GM12878 (cell line): ENCODE measurements at regions not wholly inside any gene's neighbourhood (a gene's known extent, or its start where the extent isn't known, plus 50 kb on each side); places are given as distances from the start of the nearest gene placed in this dataset.

Experiments
- ATAC-seq: fragments of 200-7000 bp; cut with Tn5 transposase; 3 replicates; pipeline ENCODE4 v1.9.1; 2020; ENCODE audit warnings: mild to moderate bottlenecking, moderate library complexity
- BruUV-seq: library from RNA; stranded (reverse); fragments of 400-500 nt; replicated peaks from 2 replicates; lab custom pipeline; 2021; lab: Mats Ljungman, UMichigan
- CTCF ChIA-PET: fragments of 300-600 bp; sonication (Branson Sonifier 250); formaldehyde crosslinking; extraction: SDS; loops from one replicate; lab custom pipeline; 2021; ENCODE audit warnings: inconsistent platforms; lab: Yijun Ruan, JAX
- POLR2A ChIA-PET: fragments of 350-600 bp; formaldehyde crosslinking; extraction: SDS; loops from one replicate; lab custom pipeline; 2021; ENCODE audit warnings: inconsistent platforms; lab: Charles Lee
- RAD21 ChIA-PET: fragments of 300-600 bp; sonication (Branson Sonifier 250); formaldehyde crosslinking; loops from one replicate; lab custom pipeline; 2023; ENCODE audit warnings: antibody characterized with exemption; ENCODE audit not compliant: unreplicated experiment; lab: Charles Lee
- SMC1A ChIA-PET: fragments of 300-600 bp; sonication (Branson Sonifier 250); formaldehyde crosslinking; loops from one replicate; lab custom pipeline; 2023; ENCODE audit not compliant: unreplicated experiment, uncharacterized antibody; lab: Charles Lee
- DNase-seq: peaks from one replicate; pipeline ENCODE4 v3.0.0-alpha.2; 2011; ENCODE audit warnings: low read depth, low spot score
- FAIRE-seq: peaks from 3 replicates; lab custom pipeline; 2011; peaks lifted over from hg19 to GRCh38; lab: Jason Lieb, UNC
- H2AFZ ChIP-seq: 2 replicates; pipeline ENCODE4 v1.6.0; 2011; ENCODE audit warnings: low read depth, low read length, control low read depth; ENCODE audit not compliant: control insufficient read depth
- H3K27ac ChIP-seq: 2 replicates; pipeline ENCODE4 v1.5.1; 2011; ENCODE audit warnings: control low read depth; ENCODE audit not compliant: control insufficient read depth, insufficient read depth
- H3K27me3 ChIP-seq, 2 experiments: replicated peaks in 1 of 2; 2 replicates each; pipeline versions ENCODE4 v1.6.0 to v1.6.1; 2011; ENCODE audit warnings: low read length in 1 of 2; ENCODE audit not compliant: control insufficient read depth in 2 of 2, insufficient read depth in 2 of 2
- H3K36me3 ChIP-seq, 2 experiments: 2 replicates each; pipeline ENCODE4 v1.5.1; 2011; ENCODE audit warnings: low read length in 1 of 2; ENCODE audit not compliant: control insufficient read depth in 2 of 2, insufficient read depth in 2 of 2
- H3K4me1 ChIP-seq: 2 replicates; pipeline ENCODE4 v1.6.1; 2011; ENCODE audit warnings: mild to moderate bottlenecking, low read length, moderate library complexity, mixed read lengths; ENCODE audit not compliant: control insufficient read depth, insufficient read depth
- H3K4me2 ChIP-seq: 2 replicates; pipeline ENCODE4 v1.6.0; 2011; ENCODE audit warnings: control low read depth; ENCODE audit not compliant: control insufficient read depth, insufficient read depth
- H3K4me3 ChIP-seq: fragments of 200-600 bp; sonication (generic); 2 replicates; pipeline ENCODE4 v1.5.1; 2016
- H3K79me2 ChIP-seq: 2 replicates; pipeline ENCODE4 v1.6.0; 2011; ENCODE audit warnings: low read length; ENCODE audit not compliant: control insufficient read depth, insufficient read depth
- H3K9ac ChIP-seq: 2 replicates; pipeline ENCODE4 v1.8.0; 2011; ENCODE audit warnings: low read length, control low read depth, mixed read lengths; ENCODE audit not compliant: control insufficient read depth, insufficient read depth
- H3K9me3 ChIP-seq: replicated peaks from 3 replicates; pipeline ENCODE4 v1.5.1; 2011; ENCODE audit warnings: mild to moderate bottlenecking, low read length; ENCODE audit not compliant: control insufficient read depth, insufficient read depth
- H4K20me1 ChIP-seq: 2 replicates; pipeline ENCODE4 v1.6.0; 2011; ENCODE audit not compliant: control insufficient read depth, insufficient read depth
- CREM ChIP-seq: IDR thresholded peaks from 2 replicates; pipeline ENCODE4 v1.6.1; 2014; ENCODE audit warnings: antibody characterized with exemption, low read depth
- FOXK2 ChIP-seq: fragments of 450-650 bp; IDR thresholded peaks from 2 replicates; pipeline ENCODE4 v1.6.1; 2017; ENCODE audit warnings: mild to moderate bottlenecking, moderate library complexity
- POLR2AphosphoS5 ChIP-seq: IDR thresholded peaks from 2 replicates; pipeline ENCODE4 v1.6.1; 2011; ENCODE audit warnings: mild to moderate bottlenecking, low read length, inconsistent platforms
- POU2F2 ChIP-seq: IDR thresholded peaks from 3 replicates; pipeline ENCODE4 v1.6.1; 2011; ENCODE audit warnings: low read depth, mild to moderate bottlenecking, low read length, borderline replicate concordance
- SIX5 ChIP-seq: IDR thresholded peaks from 2 replicates; pipeline ENCODE4 v1.6.1; 2011; ENCODE audit warnings: mild to moderate bottlenecking, low read depth, low read length, moderate library complexity; ENCODE audit not compliant: severe bottlenecking
- SPI1 ChIP-seq: IDR thresholded peaks from 2 replicates; pipeline ENCODE4 v1.6.1; 2011; ENCODE audit warnings: low read depth, mild to moderate bottlenecking, low read length, moderate library complexity, borderline replicate concordance; ENCODE audit not compliant: insufficient read depth
- STAT1 ChIP-seq: fragments of 450-650 bp; conservative IDR thresholded peaks from 2 replicates; pipeline ENCODE4 v1.6.1; 2014; ENCODE audit warnings: antibody characterized with exemption, mild to moderate bottlenecking
- YY1 ChIP-seq: IDR thresholded peaks from 2 replicates; pipeline ENCODE4 v1.6.1; 2011; ENCODE audit warnings: low read depth, mild to moderate bottlenecking, low read length
- ZNF622 ChIP-seq: fragments of 450-650 bp; IDR thresholded peaks from 2 replicates; pipeline ENCODE4 v1.6.1; 2017; ENCODE audit warnings: mild to moderate bottlenecking, inconsistent platforms
- WGBS: methylation state at CpG from one replicate; pipeline ENCODE4 v1.1.6; 2016; ENCODE audit warnings: low lambda C conversion rate; ENCODE audit not compliant: insufficient replicate concordance, insufficient coverage; ENCODE audit errors: missing lambda C conversion rate; 5-methylcytosine and 5-hydroxymethylcytosine counted together
- in situ Hi-C: fragments of 300-500 bp; cut with MboI; formaldehyde crosslinking; loops from 9 replicates; pipeline ENCODE4 v1.14.3; 2018; ENCODE audit warnings: mixed read lengths
- intact Hi-C: fragments of 100-400 bp; cut with micrococcal nuclease; formaldehyde crosslinking; loops from one replicate; pipeline ENCODE4 v1.14.2; 2022; ENCODE audit not compliant: unreplicated experiment
- TF ChIP-seq, protein P1 (sequence below): IDR thresholded peaks from 2 replicates; pipeline ENCODE4 v1.6.1; 2012; ENCODE audit warnings: low read depth, low read length, improper control_type of control experiment

GRCh38 chr13:112186091-112186490, 119.1 kb downstream of the SOX1 start:
- no peak overlapping the region for H3K4me3 ChIP-seq
- no peak overlapping the region for H3K4me2 ChIP-seq
- SMC1A ChIA-PET: no interaction called here
- no peaks in the 10 kb centered on the region for H3K79me2 ChIP-seq
- no peak overlapping the region for H2AFZ ChIP-seq
- TF ChIP-seq POLR2AphosphoS5 (no peak), SIX5 (no peak), POU2F2 (no peak), CREM (no peak), STAT1 (no peak), SPI1 (no peak), FOXK2 (no peak), YY1 (no peak), ZNF622 (no peak)
- TF ChIP-seq, protein P1, sequence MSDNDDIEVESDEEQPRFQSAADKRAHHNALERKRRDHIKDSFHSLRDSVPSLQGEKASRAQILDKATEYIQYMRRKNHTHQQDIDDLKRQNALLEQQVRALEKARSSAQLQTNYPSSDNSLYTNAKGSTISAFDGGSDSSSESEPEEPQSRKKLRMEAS: no peak
- ATAC-seq (no peak), DNase-seq (no peak), FAIRE-seq (no peak)
- RAD21 ChIA-PET: no interaction called here
- CTCF ChIA-PET: no interaction called here
- H3K9ac ChIP-seq: no peak overlapping the region
- no peaks in the 10 kb centered on the region for H3K36me3 ChIP-seq
- no peak overlapping the region for H3K27ac ChIP-seq
- H3K9me3 ChIP-seq: no peaks in the 10 kb centered on the region; the same call in 2 of the 3 replicates
- intact Hi-C loops (no loop called here), in situ Hi-C loops (no loop called here)
- no peaks in the 10 kb centered on the region for H3K4me1 ChIP-seq
- no peaks in the 10 kb centered on the region for H3K27me3 ChIP-seq
- POLR2A ChIA-PET: no interaction called here
- whole genome bisulfite sequencing: 37% methylated on average over 6 of the region's 6 CpGs
- BruUV-seq: no TSS peak
- H4K20me1 ChIP-seq: no peaks in the 10 kb centered on the region
